ENCODE measurements at regions not wholly inside any gene's neighbourhood (a gene's known extent, or its start where the extent isn't known, plus 50 kb on each side); places are given as distances from the start of the nearest gene placed in this dataset.
"Not testable (repeated sequence)": the region's sequence is repeated elsewhere in the genome, so short reads cannot be mapped to it uniquely, and the experiment has no call there.

- no peak for DNase-seq (ENCODE audit: low read depth in 4 of 4, low spot score in 3 of 4)
These were observed 330.6 kb upstream of the MEF2C start for GRCh38 chr5:89213573-89213972.

DNA sequence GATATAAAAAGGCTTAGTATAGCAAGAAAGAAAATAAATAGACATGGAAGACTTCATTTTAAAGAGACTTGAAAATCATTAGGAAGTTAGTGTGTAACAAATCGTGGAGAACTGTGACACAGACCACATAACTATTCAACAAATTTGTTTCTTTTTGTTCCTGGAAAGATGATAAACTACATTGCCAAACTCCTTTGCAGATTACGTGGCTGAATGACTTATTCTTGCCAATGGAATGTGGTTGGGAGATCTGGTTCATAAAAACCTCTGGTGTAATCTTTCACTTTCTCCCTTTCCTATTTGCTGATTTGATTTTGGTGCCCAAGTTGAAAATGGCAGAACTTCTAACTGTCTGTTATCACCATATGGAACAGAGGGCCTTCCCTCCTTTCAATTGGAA lies 328.9 kb upstream of the MEF2C start:
- no peak for DNase-seq (ENCODE audit: low read depth in 4 of 4, low spot score in 3 of 4)

DNA sequence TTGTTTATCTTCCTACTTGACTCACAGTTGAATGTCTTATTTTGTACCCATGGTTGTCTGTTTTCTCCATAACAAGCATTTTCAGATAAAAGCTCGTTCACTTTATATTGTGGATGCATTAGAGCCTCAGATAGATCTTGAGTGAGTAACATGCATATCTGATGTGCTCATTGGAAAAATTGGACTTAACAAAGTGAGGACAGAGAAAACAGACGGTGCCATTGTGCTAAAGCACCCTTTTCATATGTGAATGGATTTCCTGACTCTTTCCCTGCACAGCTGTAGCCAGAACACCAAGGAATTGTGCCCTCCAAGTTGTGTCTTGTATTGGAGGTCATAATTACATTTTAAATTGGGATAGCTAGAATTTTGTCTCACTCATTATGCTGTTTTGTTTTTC lies 325.8 kb upstream of the MEF2C start:
- DNase-seq (ENCODE audit: low read depth in 4 of 4, low spot score in 3 of 4), result no peak

DNA sequence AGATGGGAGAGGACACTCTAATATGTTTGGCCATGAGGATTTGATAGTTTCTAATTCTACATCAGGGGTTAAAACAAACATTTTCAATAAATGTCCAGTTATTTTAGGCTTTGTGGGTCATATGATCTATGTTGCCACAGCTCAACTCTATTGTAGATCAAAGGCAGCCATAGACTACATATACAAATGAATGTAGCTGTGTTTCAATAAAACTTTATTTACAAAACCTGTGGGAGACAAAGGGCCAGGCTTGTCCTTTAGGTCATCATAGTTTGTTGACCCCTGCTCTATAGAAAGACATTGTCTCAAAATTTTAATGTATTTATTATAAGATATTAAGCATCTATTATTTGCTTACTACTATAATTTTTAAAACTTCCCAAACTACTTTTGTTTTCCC lies 325.4 kb upstream of the MEF2C start:
- no peak for DNase-seq (ENCODE audit: low read depth in 4 of 4, low spot score in 3 of 4)

GRCh38 chr5:89204756-89205155 lies 321.8 kb upstream of the MEF2C start:
- no peak for DNase-seq (ENCODE audit: low read depth in 4 of 4, low spot score in 3 of 4)

- no peak for DNase-seq (ENCODE audit: low read depth in 4 of 4, low spot score in 3 of 4)
These were observed 320.6 kb upstream of the MEF2C start for GRCh38 chr5:89203611-89204010.

DNA sequence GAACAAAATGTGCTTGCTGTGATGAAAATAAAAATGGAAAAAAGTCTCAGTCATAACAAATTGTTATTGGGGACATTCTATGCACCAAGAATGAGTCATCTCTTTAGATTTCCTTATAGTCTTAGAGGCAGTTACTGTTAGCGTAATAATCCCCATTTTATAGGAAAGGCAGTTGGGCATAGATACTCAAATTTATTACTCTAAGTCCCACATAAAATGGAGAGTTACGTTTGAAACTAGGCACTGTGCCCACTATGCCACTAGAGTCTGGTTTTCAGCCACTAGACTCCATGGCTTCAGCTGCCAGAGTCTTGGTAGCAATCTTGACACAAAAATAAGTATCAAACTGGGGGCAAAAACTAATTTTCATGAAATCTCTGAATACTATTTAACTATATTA lies 317.9 kb upstream of the MEF2C start:
- DNase-seq (ENCODE audit: low read depth in 4 of 4, low spot score in 3 of 4), result no peak

GRCh38 chr5:89199306-89199705 lies 316.3 kb upstream of the MEF2C start:
- DNase-seq (ENCODE audit: low read depth in 4 of 4, low spot score in 3 of 4), result no peak

GRCh38 chr5:89191374-89191773 lies 308.4 kb upstream of the MEF2C start:
- no peak for DNase-seq (ENCODE audit: low read depth in 4 of 4, low spot score in 3 of 4)

DNA sequence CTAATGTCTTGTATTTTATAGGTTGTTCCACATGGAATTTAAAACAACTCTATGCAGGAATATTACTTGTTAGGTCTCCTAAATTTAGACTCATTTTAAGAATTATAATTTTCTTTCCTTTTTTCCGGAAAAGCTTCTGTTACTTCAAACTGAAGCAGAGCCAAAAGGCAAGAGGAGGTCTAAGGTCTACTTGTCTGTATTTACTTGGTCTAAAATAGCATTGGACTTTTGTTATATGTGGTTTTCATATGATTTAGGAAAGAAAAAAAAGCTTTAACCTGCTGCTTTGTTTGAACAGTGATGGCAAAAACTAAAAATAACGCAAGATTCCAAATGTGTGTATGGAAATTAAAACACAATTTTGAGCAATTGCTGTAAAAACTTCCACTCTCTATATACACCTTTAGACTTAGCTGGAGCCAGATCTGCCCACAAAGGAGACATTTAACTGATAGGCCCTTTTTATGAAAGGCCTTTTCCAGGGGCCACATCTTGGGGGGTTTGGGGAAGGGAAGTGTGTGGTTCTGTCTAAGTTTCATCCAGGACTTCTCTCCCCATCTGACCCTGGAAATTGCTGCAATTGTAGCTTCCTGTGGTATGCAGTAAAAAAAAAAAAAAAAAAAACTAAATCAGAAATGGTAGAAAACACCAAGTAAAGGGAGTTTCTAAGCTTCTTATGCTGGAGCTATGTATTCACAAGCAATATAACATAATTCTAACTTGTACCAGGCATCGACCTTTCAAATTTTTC lies 307.7 kb upstream of the MEF2C start:
- DNase-seq (ENCODE audit: low read depth in 4 of 4, low spot score in 3 of 4), result no peak

- DNase-seq (ENCODE audit: low read depth in 4 of 4, low spot score in 3 of 4), result no peak
These were observed 305.0 kb upstream of the MEF2C start for GRCh38 chr5:89187883-89188465.

GRCh38 chr5:89187268-89187667 lies 304.3 kb upstream of the MEF2C start:
- DNase-seq (ENCODE audit: low read depth in 4 of 4, low spot score in 3 of 4), result no peak

- no peak for DNase-seq (ENCODE audit: low read depth in 4 of 4, low spot score in 3 of 4)
These were observed 298.6 kb upstream of the MEF2C start for GRCh38 chr5:89181546-89181945.

DNA sequence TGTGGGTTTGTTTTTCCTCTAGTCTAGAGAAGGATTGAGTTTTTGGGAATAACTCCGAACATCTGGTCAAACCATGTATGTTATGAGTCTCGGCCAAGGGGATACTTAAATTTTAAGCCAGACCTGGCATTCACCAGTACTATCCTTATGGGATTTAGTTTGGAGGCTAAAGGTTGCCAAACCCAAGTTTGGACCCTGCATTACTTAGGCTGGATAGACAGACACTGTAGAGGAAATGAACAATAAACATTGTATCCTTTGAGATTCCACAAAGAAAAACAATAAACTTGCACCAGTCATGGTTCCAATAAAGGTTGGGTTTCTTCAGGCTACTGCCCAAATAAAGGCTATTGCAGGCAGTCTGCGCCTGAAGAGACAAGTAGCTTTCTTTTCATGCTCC lies 296.7 kb upstream of the MEF2C start:
- no peak for DNase-seq (ENCODE audit: low read depth in 4 of 4, low spot score in 3 of 4)

- no peak for DNase-seq (ENCODE audit: low read depth in 4 of 4, low spot score in 3 of 4)
These were observed 295.6 kb upstream of the MEF2C start for GRCh38 chr5:89178541-89178940.

DNA sequence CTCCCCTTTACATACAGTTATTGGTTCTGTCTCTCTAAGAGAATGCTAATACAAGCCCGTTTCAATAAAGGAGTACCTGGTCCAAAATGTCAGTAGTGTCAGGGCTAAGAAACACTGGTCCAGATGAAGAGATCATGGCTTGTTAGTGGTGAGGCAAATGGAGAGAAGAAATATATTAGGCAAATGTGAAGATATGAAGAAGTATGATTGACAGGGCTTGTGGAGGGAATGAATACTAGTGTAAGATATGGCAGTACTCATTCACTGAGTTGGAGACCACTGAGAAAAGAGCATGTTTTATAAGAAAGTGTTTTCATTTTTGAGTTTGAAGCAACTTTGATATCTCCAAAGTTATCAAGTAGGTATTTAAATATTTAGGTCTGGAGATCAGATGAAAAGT lies 290.5 kb upstream of the MEF2C start:
- DNase-seq (ENCODE audit: low read depth in 4 of 4, low spot score in 3 of 4), result no peak

- no peak for DNase-seq (ENCODE audit: low read depth in 4 of 4, low spot score in 3 of 4)
These were observed 285.8 kb upstream of the MEF2C start for GRCh38 chr5:89168766-89169165.

GRCh38 chr5:89164703-89165102 lies 281.7 kb upstream of the MEF2C start:
- DNase-seq (ENCODE audit: low read depth in 4 of 4, low spot score in 3 of 4), result not testable (repeated sequence)

DNA sequence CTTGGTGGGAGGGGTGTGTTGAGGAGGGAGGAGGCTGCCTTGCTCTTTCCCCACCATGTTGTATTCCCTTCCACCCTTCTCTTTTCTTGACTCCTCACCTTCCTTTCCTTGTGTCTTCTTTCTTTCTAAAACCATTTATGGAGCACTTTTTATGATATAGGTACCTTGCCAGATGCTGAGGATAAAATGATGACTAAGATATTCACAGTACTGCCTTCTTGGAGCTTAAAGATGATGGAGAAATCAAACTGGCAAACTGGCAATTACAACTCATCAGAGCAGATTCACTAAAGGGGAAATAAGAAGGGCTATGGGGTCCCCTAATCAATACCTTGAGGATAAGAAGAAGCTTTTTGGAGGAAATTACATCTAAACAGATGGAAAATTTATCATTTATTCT lies 273.2 kb upstream of the MEF2C start:
- DNase-seq (ENCODE audit: low read depth in 4 of 4, low spot score in 3 of 4), result no peak

DNA sequence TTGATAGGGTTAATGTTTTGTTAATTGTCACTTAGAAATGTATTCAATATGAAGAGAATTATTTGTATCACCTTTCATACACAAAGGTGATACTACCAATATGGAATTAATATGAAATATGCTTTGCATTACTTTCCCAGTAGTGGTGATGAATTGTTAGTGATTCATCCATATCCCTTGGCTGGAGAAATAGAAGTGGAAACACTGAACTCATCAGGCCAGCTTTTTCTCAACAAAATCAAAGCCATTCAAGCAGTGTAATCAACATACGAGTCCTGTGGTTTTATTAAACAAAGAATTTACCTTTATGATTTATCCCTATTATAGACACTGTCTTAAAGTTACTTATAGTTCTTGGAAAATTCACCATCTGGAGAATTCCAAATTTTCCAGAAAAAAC lies 264.0 kb upstream of the MEF2C start:
- no peak for DNase-seq (ENCODE audit: low read depth in 4 of 4, low spot score in 3 of 4)

GRCh38 chr5:89137148-89137547 lies 254.2 kb upstream of the MEF2C start:
- DNase-seq (ENCODE audit: low read depth in 4 of 4, low spot score in 3 of 4), result no peak

DNA sequence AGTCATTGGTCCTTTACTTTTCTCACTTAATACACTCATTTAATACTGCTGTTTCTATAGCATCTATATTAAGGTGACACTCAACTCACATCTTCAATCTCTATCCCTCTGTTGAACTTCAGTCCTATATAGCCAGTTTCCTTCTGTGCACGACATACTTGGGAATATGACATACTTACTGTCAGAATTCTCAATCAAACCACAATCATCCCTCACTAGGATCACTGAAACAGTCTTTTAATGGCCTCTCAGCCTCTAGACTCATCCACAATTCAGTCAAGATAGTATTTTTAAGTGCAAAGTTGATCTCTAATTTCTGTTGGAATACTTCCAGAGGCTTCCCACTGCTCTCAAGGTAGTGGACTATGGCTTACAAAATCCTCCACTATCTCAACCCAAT lies 251.0 kb upstream of the MEF2C start:
- DNase-seq (ENCODE audit: low read depth in 4 of 4, low spot score in 3 of 4), result no peak

DNA sequence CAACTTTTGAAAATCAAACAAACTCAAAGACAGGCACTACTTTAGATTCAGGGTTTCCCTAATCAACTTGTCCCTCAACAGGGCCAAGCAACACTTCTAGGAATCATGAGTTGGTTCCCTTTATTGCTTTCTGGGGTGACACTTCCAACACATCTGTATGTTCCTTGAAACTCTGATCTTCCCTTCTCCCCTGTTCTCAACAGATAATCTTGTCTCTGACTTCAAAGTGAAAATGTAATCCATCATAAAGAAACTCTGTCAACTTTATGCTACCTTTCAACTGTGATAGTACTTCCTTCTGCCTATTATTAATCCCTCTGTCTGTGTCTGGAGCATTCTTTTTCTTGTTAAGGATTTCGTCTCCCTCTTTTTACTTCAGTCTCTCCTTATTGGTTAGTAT lies 250.1 kb upstream of the MEF2C start:
- no peak for DNase-seq (ENCODE audit: low read depth in 4 of 4, low spot score in 3 of 4)
